Adrenal gland (tissue), 9 donors: ENCODE measurements at regions not wholly inside any gene's neighbourhood (a gene's known extent, or its start where the extent isn't known, plus 50 kb on each side); places are given as distances from the start of the nearest gene placed in this dataset.

Experiments
- DNase-seq, 7 donors: peaks; one replicate each; pipeline ENCODE4 v3.0.0-alpha.2; 2019 to 2020
- H3K27ac ChIP-seq, 5 donors: fragments of 200-600 bp; sonication (generic) in 4 of 5; 1 replicate in 3 of 5; 2 replicates in 2 of 5; pipeline versions ENCODE4 v1.5.1 to v1.8.0; 2016 to 2020; ENCODE audit warnings: mild to moderate bottlenecking in 1 of 5
- H3K27me3 ChIP-seq: fragments of 200-600 bp; 2 replicates; pipeline ENCODE4 v1.8.0; 2021
- H3K36me3 ChIP-seq, 2 donors: fragments of 200-600 bp; replicated peaks in 1 of 2; 1 replicate in 1 of 2; 2 replicates in 1 of 2; pipeline versions ENCODE4 v1.5.1 to v1.8.0; 2018 to 2022
- H3K4me1 ChIP-seq, 2 donors: fragments of 200-600 bp; replicated peaks in 1 of 2; 1 replicate in 1 of 2; 2 replicates in 1 of 2; pipeline versions ENCODE4 v1.5.1 to v1.8.0; 2018 to 2021
- H3K4me3 ChIP-seq, 4 donors: fragments of 200-600 bp; sonication (generic) in 3 of 4; one replicate each; pipeline ENCODE4 v1.5.1; 2016 to 2018
- H3K9me3 ChIP-seq, 3 donors: fragments of 200-600 bp; sonication (generic) in 1 of 3; replicated peaks in 1 of 3; 1 replicate in 2 of 3; 2 replicates in 1 of 3; pipeline versions ENCODE4 v1.5.1 to v1.8.0; 2016 to 2021
- POLR2A ChIP-seq, 2 donors: fragments of 450-650 bp; IDR thresholded peaks; one replicate each; pipeline ENCODE4 v1.6.1; 2017; ENCODE audit warnings: antibody characterized with exemption in 2 of 2, mild to moderate bottlenecking in 2 of 2, moderate library complexity in 1 of 2
- WGBS, 4 donors: extraction: QIAGEN DNeasy Blood & Tissue Kit in 2 of 4; methylation state at CpG; one replicate each; pipeline versions ENCODE4 v1.1.5 to v1.1.7; 2013 to 2017; 5-methylcytosine and 5-hydroxymethylcytosine counted together
- intact Hi-C, 2 donors: fragments of 100-400 bp; cut with DNase I; formaldehyde crosslinking; loops; one replicate each; pipeline versions ENCODE4 v1.14.1 to v1.15.0; 2022 to 2023
- TF ChIP-seq, protein P1 (sequence below), 6 experiments: fragments of 450-650 bp in 4 of 6; fragments of 200-600 bp in 2 of 6; sonication (generic) in 1 of 6; IDR thresholded peaks; 1 replicate in 5 of 6; 2 replicates in 1 of 6; pipeline versions ENCODE4 v1.5.1 to v1.8.0; 2016 to 2021; ENCODE audit warnings: antibody characterized with exemption in 6 of 6, mild to moderate bottlenecking in 2 of 6, moderate library complexity in 1 of 6
- donor health status: healthy with polysubstance abuse.
- donor health status: Bipolar disorder and iron deficiency.
- donor health status: DM: yes; HTN: yes; CAD: no.
- donor health status: DM: no; HTN: no; CAD: no.
- donor health status: DM: no; HTN: no; CAD: no.

DNA sequence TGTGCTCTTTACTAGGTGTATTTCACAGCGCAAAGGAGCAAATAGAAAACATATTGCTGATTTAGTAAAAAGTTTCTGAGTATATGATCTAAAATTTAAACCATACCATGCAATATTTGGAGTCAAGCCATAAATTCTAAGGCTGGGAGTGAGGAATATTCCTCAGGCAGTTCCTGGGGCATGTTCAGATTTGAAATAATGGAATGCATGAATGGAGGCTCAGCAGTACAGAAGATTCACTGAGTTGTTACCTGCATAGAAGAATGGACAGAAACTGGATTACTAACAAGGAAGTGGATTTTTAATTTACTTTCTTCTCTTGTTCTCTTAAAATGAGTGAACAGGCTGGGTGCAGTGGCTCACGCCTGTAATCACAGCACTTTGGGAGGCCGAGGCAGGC is 441.0 kb upstream of the MAP2 start:
- peaks cover 4 to 6% of the 10 kb centered on the region in 2 donors for H3K4me1 ChIP-seq
- 95% methylated on average over 3 of the region's 3 CpGs for WGBS, 4 donors
- H3K36me3 ChIP-seq: no peaks in the 10 kb centered on the region
- DNase-seq: no peak
- no peaks in the 10 kb centered on the region for H3K9me3 ChIP-seq
- no peak overlapping the region for H3K4me3 ChIP-seq
- H3K27me3 ChIP-seq: no peaks in the 10 kb centered on the region
- TF ChIP-seq, protein P1, sequence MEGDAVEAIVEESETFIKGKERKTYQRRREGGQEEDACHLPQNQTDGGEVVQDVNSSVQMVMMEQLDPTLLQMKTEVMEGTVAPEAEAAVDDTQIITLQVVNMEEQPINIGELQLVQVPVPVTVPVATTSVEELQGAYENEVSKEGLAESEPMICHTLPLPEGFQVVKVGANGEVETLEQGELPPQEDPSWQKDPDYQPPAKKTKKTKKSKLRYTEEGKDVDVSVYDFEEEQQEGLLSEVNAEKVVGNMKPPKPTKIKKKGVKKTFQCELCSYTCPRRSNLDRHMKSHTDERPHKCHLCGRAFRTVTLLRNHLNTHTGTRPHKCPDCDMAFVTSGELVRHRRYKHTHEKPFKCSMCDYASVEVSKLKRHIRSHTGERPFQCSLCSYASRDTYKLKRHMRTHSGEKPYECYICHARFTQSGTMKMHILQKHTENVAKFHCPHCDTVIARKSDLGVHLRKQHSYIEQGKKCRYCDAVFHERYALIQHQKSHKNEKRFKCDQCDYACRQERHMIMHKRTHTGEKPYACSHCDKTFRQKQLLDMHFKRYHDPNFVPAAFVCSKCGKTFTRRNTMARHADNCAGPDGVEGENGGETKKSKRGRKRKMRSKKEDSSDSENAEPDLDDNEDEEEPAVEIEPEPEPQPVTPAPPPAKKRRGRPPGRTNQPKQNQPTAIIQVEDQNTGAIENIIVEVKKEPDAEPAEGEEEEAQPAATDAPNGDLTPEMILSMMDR (IDR thresholded peaks at IDR 0.05): no peak
- no peak for TF ChIP-seq POLR2A (IDR thresholded peaks at IDR 0.05)
- no peak overlapping the region for H3K27ac ChIP-seq
- intact Hi-C loops: no loop called here

DNA sequence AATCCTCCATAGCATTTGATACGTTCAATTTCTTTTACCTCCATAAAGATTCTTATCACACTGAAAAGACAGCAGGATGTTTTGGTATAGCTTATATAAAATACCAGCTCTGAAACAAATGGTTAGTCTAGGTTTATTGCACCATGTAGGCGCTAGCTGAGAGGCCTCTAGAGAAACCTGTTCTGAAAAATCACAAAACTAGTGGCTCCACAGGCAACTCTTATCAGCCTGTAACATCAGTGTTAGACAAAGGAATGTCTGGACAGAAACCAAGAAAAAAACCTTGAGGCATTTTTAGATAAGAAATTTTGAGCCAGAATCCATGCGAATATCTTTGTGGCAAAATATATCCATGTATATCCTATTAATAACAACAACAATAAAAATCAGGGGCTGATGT is 440.4 kb upstream of the MAP2 start:
- 38 to 53% (median 41%) methylated on average over 3 of the region's 3 CpGs for WGBS, 4 donors
- intact Hi-C loops: no loop called here
- Histone ChIP-seq H3K27me3 (no peaks in the 10 kb centered on the region), H3K4me1 (peaks cover 4 to 6% of the 10 kb centered on the region in 2 donors), H3K9me3 (no peaks in the 10 kb centered on the region), H3K27ac (no peak overlapping the region), H3K4me3 (no peak overlapping the region), H3K36me3 (no peaks in the 10 kb centered on the region)
- DNase-seq: peak in 2 of 7 donors; percentile 15 to 29
- no peak for TF ChIP-seq POLR2A (IDR thresholded peaks at IDR 0.05)
- TF ChIP-seq, protein P1 (IDR thresholded peaks at IDR 0.05): no peak

DNA sequence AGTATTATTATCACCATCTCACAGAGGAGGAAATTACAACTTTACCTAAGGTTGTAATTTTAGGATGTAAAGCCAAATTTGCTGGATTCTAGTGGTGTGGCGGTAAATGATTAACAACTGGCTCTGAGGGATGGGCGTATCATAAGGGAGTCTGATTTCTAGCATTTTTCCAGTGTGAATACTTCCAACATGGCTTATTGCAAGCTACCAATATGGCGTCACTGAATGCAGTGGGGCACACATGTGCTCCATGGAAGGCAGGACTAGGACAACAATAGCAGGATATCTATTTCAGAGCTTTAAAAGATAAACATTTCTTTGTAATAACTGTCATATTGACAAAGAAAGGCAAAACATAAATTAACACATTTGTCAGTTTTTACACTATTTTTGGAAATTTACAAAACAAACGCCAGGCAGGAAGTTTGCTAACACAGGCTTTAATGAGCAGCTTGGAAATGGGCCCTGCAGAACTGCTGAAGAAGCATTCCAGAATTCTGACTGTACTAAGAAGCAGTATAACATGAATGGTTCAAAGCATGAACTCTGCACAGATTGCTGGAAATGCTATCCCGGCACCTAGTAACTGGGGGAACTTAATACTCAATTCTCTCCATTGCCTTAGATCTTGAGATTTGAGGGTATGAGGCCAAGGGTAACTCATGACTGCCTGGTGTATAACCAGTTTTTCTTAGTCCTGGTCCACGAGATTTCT is 439.3 kb upstream of the MAP2 start:
- Histone ChIP-seq H3K27me3 (no peaks in the 10 kb centered on the region), H3K36me3 (no peaks in the 10 kb centered on the region), H3K27ac (no peak overlapping the region), H3K9me3 (no peaks in the 10 kb centered on the region), H3K4me1 (peaks cover 4 to 6% of the 10 kb centered on the region in 2 donors), H3K4me3 (no peak overlapping the region)
- 58 to 68% (median 62%) methylated on average over 6 of the region's 6 CpGs for WGBS, 4 donors
- TF ChIP-seq, protein P1 (IDR thresholded peaks at IDR 0.05): no peak
- no peak for TF ChIP-seq POLR2A (IDR thresholded peaks at IDR 0.05)
- DNase-seq: peak in 6 of 7 donors; percentile 13 to 54 (median 36)
- intact Hi-C loops: no loop called here

DNA sequence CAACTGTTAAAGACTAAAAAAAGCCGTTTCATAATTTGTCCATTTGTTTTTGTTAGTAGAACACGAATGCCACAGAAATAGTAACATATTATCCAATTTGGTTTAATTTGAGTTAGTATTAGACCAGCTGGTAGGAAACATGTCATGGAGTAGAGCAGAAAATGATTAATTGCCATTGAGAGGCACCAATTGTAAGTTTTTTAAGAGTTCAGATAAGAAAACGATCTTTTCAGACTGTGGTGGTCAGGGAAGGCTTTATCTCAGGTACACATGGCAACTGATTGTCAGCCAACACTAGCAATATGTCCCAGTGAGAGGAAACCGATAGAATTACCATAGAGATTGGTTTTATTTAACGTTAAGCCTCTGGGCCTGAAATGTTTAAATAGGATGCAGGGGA is 438.2 kb upstream of the MAP2 start:
- no peaks in the 10 kb centered on the region for H3K9me3 ChIP-seq
- no peak for TF ChIP-seq POLR2A (IDR thresholded peaks at IDR 0.05)
- TF ChIP-seq, protein P1 (IDR thresholded peaks at IDR 0.05): no peak
- 40 to 49% (median 45%) methylated on average over 5 of the region's 5 CpGs for WGBS, 4 donors
- H3K36me3 ChIP-seq: no peaks in the 10 kb centered on the region
- DNase-seq: no peak
- no peak overlapping the region for H3K4me3 ChIP-seq
- H3K4me1 ChIP-seq: peaks cover 4 to 6% of the 10 kb centered on the region in 2 donors
- intact Hi-C loops: no loop called here
- H3K27me3 ChIP-seq: no peaks in the 10 kb centered on the region
- H3K27ac ChIP-seq: no peak overlapping the region
